WERI-Rb-1 (cell line): ENCODE measurements at regions not wholly inside any gene's neighbourhood (a gene's known extent, or its start where the extent isn't known, plus 50 kb on each side); places are given as distances from the start of the nearest gene placed in this dataset.

ENCODE experiments used
- DNase-seq: peaks from one replicate; pipeline ENCODE4 v3.0.0-alpha.2; 2020
- H3K27ac ChIP-seq: fragments of 250-450 bp; sonication (Bioruptor Pico); 2 replicates; pipeline ENCODE4 v1.5.1; 2020; ENCODE audit warnings: mild to moderate bottlenecking, moderate library complexity
- H3K27me3 ChIP-seq: fragments of 250-450 bp; sonication (Bioruptor Pico); 2 replicates; pipeline ENCODE4 v1.5.1; 2021; ENCODE audit warnings: mild to moderate bottlenecking, low read depth, moderate library complexity; ENCODE audit not compliant: insufficient read depth, severe bottlenecking
- H3K36me3 ChIP-seq: fragments of 250-450 bp; sonication (Bioruptor Pico); 2 replicates; pipeline ENCODE4 v1.5.1; 2020; ENCODE audit warnings: mild to moderate bottlenecking, moderate library complexity
- H3K4me3 ChIP-seq: 2 replicates; pipeline ENCODE4 v1.5.1; 2011; ENCODE audit warnings: low read depth, mild to moderate bottlenecking, control low read depth, low read length
- H3K9me3 ChIP-seq: fragments of 250-450 bp; sonication (Bioruptor Pico); 2 replicates; pipeline ENCODE4 v1.5.1; 2021; ENCODE audit warnings: mild to moderate bottlenecking, moderate library complexity; ENCODE audit not compliant: severe bottlenecking
- TF ChIP-seq, protein P1 (sequence below): IDR thresholded peaks from 2 replicates; pipeline ENCODE4 v1.5.1; 2011; ENCODE audit warnings: low read depth, mild to moderate bottlenecking, control low read depth, inconsistent platforms, low read length

DNA sequence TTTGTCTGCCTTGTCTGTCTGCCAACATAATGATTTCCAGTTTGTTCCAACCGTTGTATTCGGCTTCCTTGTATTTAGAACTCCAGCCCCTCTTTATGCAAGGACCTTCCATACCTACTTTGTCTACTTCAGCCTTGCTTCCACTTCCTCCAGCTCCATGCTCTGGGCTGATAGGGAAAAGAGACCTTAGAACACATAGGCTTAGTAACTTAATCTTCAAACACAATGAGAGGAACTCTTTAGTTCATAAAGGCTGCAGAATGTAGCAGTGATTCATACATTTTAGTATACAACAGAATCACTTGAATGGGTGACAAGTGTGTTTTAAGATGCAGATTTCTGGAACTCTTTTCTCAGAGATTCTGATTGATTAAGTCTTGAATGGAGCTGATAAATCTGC, 102.8 kb upstream of the IFNE start:
- TF ChIP-seq, protein P1, sequence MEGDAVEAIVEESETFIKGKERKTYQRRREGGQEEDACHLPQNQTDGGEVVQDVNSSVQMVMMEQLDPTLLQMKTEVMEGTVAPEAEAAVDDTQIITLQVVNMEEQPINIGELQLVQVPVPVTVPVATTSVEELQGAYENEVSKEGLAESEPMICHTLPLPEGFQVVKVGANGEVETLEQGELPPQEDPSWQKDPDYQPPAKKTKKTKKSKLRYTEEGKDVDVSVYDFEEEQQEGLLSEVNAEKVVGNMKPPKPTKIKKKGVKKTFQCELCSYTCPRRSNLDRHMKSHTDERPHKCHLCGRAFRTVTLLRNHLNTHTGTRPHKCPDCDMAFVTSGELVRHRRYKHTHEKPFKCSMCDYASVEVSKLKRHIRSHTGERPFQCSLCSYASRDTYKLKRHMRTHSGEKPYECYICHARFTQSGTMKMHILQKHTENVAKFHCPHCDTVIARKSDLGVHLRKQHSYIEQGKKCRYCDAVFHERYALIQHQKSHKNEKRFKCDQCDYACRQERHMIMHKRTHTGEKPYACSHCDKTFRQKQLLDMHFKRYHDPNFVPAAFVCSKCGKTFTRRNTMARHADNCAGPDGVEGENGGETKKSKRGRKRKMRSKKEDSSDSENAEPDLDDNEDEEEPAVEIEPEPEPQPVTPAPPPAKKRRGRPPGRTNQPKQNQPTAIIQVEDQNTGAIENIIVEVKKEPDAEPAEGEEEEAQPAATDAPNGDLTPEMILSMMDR: no peak
- Histone ChIP-seq H3K9me3 (no peaks in the 10 kb centered on the region), H3K27ac (no peak overlapping the region), H3K4me3 (no peak overlapping the region), H3K36me3 (no peaks in the 10 kb centered on the region), H3K27me3 (peaks cover 30% of the 10 kb centered on the region)
- no peak for DNase-seq

DNA sequence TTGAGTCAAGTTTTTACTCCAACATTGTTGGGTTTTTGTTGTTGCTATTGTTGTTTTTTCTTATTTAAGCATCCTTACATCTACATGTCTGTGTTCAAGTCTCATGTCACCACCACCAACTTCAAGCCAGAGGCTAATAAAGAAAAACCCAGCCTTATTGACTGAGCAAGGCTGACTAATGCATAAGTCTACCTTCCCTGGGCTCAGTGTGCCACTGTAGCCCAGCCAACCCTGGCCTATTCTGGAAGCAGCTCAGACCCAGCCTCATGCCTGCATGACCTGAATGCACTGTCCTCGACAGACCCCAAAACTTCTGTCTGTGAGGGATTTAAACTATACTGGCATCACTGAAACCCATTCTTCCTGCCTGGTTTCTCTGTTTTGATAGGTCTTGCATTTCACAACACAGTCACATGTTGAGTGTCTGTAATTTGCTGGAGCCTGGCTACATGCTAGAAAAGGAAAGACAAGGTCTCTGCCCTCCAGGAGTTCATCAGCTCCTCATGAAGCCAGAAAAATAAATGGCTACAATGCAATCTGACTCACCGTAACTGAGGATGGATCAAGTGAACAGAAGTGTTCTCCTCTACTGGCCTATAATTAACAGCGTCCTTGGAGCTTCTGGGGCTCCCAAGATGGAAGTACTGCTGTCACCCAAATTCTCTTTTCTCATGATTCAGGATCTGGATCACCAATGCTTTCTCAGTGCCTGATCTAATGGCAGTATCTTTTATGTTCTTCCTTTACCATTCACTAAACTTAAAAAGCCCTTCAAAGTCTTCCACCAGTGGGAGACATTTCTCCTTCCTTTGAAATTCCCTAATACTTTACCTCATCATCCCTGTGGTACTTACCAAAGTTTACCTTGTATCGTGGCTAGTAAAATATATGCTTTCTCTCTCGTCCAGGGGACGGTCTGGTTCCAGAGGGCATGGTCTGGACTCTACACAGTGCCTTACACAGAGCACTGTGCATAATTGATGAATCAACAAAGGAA, 103.9 kb upstream of the IFNE start:
- TF ChIP-seq, protein P1: no peak
- Histone ChIP-seq H3K9me3 (no peaks in the 10 kb centered on the region), H3K27ac (no peak overlapping the region), H3K4me3 (no peak overlapping the region), H3K36me3 (no peaks in the 10 kb centered on the region), H3K27me3 (peaks cover 28% of the 10 kb centered on the region)
- DNase-seq: no peak

DNA sequence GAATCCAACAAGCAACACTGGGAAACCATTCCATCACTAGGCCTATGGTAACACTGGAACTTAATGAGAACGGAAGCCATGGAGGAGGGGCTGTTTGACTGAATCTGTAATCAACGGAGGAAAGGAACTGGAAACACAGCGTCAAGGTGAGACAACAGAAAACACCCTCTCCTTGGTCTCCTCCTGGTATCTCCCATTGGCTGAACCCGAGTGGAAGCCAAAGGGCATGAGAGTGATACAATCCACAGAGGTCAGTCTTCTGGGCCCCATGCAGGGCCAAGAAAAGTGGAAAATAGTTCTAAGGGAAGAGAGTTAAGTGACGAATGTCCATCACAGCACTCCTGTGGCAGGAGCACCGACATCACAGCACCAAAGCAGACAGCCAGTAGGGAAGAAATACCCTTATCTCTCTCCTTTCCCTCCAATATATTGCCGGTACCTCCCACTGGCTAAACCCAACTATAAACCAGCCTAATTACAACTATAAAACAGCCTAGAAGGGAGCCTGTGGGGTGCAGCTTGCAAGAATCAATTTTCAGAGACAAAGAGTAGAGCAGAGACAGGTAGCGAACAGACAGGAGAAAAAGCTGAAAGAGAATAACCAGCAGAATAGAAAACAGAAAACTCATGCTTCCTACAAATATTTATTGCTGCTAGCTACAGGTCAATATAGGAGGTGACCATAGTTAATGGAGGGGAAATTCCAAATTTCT, 107.4 kb upstream of the IFNE start:
- H3K36me3 ChIP-seq: no peaks in the 10 kb centered on the region
- no peak for DNase-seq
- TF ChIP-seq, protein P1: no peak
- H3K4me3 ChIP-seq: no peak overlapping the region
- H3K27ac ChIP-seq: no peak overlapping the region
- peaks cover 31% of the 10 kb centered on the region for H3K27me3 ChIP-seq
- H3K9me3 ChIP-seq: no peaks in the 10 kb centered on the region

DNA sequence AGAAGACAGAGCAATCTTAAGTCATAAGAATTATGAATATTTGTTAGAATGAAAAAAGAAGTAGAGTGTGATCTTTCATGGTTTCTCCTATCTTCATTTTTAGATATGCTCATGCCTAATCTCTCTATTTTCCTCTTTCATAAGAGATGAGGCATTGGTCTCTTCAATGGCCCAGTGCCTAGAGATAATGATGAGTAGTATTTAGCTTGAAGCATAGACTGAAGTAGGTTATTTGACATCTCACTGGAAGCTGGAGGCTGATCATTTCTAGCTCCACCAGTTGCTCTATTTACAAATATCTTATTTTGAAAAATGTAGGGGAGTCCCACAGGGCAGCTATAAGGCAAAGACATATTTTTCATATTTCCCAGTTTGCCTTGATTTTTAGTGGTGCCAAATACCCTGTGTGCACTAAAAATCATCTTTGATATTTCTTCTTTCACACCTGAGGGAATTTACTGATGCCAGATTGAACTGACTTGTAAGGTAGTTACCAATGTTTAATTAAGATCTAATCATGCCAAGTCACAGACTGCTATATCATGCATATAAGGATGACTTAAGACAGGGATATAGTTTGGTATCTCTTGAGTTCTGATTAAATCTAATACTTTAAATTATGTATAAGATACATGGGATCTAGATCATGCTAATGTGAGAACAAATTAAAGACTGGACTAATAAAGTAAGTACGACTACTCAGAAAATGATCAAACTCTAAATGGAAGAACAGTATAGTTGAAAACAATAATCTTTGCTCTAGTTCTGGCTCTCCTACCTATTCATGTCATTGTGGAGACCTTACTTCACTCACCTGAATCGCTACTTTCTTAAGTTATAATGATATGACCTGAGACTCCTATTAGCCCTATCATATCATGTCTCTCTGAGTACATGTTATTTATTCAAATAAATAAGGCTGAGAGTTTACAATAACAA, 108.2 kb upstream of the IFNE start:
- Histone ChIP-seq H3K27ac (no peak overlapping the region), H3K9me3 (no peaks in the 10 kb centered on the region), H3K27me3 (peaks cover 29% of the 10 kb centered on the region), H3K4me3 (no peak overlapping the region), H3K36me3 (no peaks in the 10 kb centered on the region)
- TF ChIP-seq, protein P1: no peak
- no peak for DNase-seq

DNA sequence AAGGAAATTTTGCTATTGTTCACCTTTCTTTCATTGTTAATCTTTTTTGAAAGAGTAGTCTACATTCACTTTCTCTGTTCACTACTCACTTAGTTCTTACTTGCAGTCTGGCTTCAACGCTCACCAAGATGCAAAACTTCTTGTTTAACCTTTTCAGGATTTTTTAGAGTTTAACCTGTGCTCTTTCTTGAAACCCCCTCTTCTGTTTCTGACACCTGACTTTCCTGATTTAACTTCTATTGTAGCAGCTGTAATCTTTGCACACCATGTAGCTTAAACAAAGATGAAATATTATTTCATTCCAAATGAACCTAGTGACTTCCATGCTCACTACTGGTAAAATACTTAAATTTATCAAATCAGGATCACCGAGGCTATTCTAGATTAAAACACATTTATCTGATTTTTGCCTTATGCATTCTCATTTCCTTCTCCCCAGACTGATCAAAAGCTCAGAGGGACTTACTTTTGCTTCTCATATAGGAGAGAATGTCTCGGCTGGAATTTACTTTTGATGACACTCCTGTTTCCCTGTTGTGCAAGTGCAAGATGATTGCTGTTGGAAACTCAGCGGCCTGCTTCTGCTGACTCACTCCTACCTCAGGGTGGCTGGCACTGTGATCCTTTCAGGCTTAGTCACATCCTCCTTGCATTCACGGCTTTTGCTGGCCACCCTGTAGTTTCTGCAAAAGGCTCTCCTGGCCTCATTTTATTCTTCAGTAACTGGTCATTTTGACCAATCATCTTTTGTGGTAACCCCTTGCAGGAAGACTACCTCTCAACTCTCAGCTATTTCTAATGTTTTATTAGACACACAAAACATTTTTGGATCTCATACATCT, 109.3 kb upstream of the IFNE start:
- H3K4me3 ChIP-seq: no peak overlapping the region
- H3K27ac ChIP-seq: no peak overlapping the region
- no peak for DNase-seq
- no peaks in the 10 kb centered on the region for H3K9me3 ChIP-seq
- H3K36me3 ChIP-seq: no peaks in the 10 kb centered on the region
- H3K27me3 ChIP-seq: peaks cover 26% of the 10 kb centered on the region
- TF ChIP-seq, protein P1: no peak
